ENCODE measurements at regions not wholly inside any gene's neighbourhood (a gene's known extent, or its start where the extent isn't known, plus 50 kb on each side); places are given as distances from the start of the nearest gene placed in this dataset.

GRCh38 chr3:113051787-113052186, 61.0 kb downstream of the GTPBP8 start:
- H3K4me3 ChIP-seq (ENCODE audit: low read depth in 1 of 3, low read length in 3 of 3): no peak overlapping the region
- DNase-seq: no peak
- no peaks in the 10 kb centered on the region for H3K4me1 ChIP-seq (ENCODE audit: control insufficient read depth in 3 of 3, insufficient read depth in 2 of 3, low read depth in 1 of 3, low read length in 2 of 3)
- no peak overlapping the region for H3K27ac ChIP-seq (ENCODE audit: low read depth in 1 of 3, low read length in 2 of 3)
- H3K9me3 ChIP-seq (ENCODE audit: control insufficient read depth in 2 of 2, insufficient read depth in 1 of 2, low read depth in 1 of 2, low read length in 1 of 2): no peaks in the 10 kb centered on the region
- H3K36me3 ChIP-seq (ENCODE audit: control insufficient read depth in 3 of 3, insufficient read depth in 2 of 3, low read depth in 1 of 3, low read length in 3 of 3): no peaks in the 10 kb centered on the region
- no peak for FAIRE-seq
- WGBS, 3 donors: 66 to 71% (median 69%) methylated on average over 3 of the region's 3 CpGs
- H3K27me3 ChIP-seq (ENCODE audit: control insufficient read depth in 3 of 3, insufficient read depth in 3 of 3, low read length in 3 of 3): no peaks in the 10 kb centered on the region

GRCh38 chr3:113053169-113053568, 62.4 kb downstream of the GTPBP8 start:
- 81 to 85% (median 85%) methylated on average over 3 of the region's 3 CpGs for WGBS, 3 donors
- no peaks in the 10 kb centered on the region for H3K4me1 ChIP-seq (ENCODE audit: control insufficient read depth in 3 of 3, insufficient read depth in 2 of 3, low read depth in 1 of 3, low read length in 2 of 3)
- FAIRE-seq: no peak
- no peaks in the 10 kb centered on the region for H3K27me3 ChIP-seq (ENCODE audit: control insufficient read depth in 3 of 3, insufficient read depth in 3 of 3, low read length in 3 of 3)
- H3K9me3 ChIP-seq (ENCODE audit: control insufficient read depth in 2 of 2, insufficient read depth in 1 of 2, low read depth in 1 of 2, low read length in 1 of 2): no peaks in the 10 kb centered on the region
- no peak overlapping the region for H3K27ac ChIP-seq (ENCODE audit: low read depth in 1 of 3, low read length in 2 of 3)
- H3K36me3 ChIP-seq (ENCODE audit: control insufficient read depth in 3 of 3, insufficient read depth in 2 of 3, low read depth in 1 of 3, low read length in 3 of 3): no peaks in the 10 kb centered on the region
- no peak for DNase-seq
- H3K4me3 ChIP-seq (ENCODE audit: low read depth in 1 of 3, low read length in 3 of 3): no peak overlapping the region

DNA sequence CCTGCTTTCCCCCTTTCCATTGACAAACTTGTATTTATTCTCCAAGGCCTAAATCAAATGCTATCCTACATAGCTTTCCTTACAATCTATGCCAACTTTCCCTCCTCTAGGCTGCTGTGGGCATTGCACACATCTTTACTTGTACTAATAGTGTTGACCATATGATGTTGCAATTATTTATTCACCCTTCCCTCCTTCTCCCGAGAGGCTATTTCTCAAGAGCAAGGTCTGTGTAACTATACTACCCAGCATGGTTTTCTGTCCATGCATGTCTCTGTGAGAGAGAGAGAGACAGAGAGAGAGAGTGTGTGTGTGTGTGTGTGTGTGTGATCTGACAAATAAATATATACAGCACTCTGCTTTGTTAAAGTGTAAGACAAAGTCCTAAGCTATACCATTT, 63.8 kb downstream of the GTPBP8 start:
- H3K27me3 ChIP-seq (ENCODE audit: control insufficient read depth in 3 of 3, insufficient read depth in 3 of 3, low read length in 3 of 3): no peaks in the 10 kb centered on the region
- 0 to 23% (median 0%) methylated on average over 1 of the region's 1 CpG for WGBS, 3 donors
- H3K9me3 ChIP-seq (ENCODE audit: control insufficient read depth in 2 of 2, insufficient read depth in 1 of 2, low read depth in 1 of 2, low read length in 1 of 2): no peaks in the 10 kb centered on the region
- no peak overlapping the region for H3K4me3 ChIP-seq (ENCODE audit: low read depth in 1 of 3, low read length in 3 of 3)
- no peak for DNase-seq
- H3K27ac ChIP-seq (ENCODE audit: low read depth in 1 of 3, low read length in 2 of 3): no peak overlapping the region
- no peaks in the 10 kb centered on the region for H3K36me3 ChIP-seq (ENCODE audit: control insufficient read depth in 3 of 3, insufficient read depth in 2 of 3, low read depth in 1 of 3, low read length in 3 of 3)
- no peak for FAIRE-seq
- H3K4me1 ChIP-seq (ENCODE audit: control insufficient read depth in 3 of 3, insufficient read depth in 2 of 3, low read depth in 1 of 3, low read length in 2 of 3): no peaks in the 10 kb centered on the region

- H3K9me3 ChIP-seq (ENCODE audit: control insufficient read depth in 2 of 2, insufficient read depth in 1 of 2, low read depth in 1 of 2, low read length in 1 of 2): no peaks in the 10 kb centered on the region
These were observed 64.4 kb downstream of the GTPBP8 start for GRCh38 chr3:113055201-113055600.

GRCh38 chr3:113055961-113056360, 65.2 kb downstream of the GTPBP8 start:
- no peaks in the 10 kb centered on the region for H3K27me3 ChIP-seq (ENCODE audit: control insufficient read depth in 3 of 3, insufficient read depth in 3 of 3, low read length in 3 of 3)
- no peak for DNase-seq
- H3K9me3 ChIP-seq (ENCODE audit: control insufficient read depth in 2 of 2, insufficient read depth in 1 of 2, low read depth in 1 of 2, low read length in 1 of 2): no peaks in the 10 kb centered on the region
- no peak overlapping the region for H3K4me3 ChIP-seq (ENCODE audit: low read depth in 1 of 3, low read length in 3 of 3)
- H3K36me3 ChIP-seq (ENCODE audit: control insufficient read depth in 3 of 3, insufficient read depth in 2 of 3, low read depth in 1 of 3, low read length in 3 of 3): no peaks in the 10 kb centered on the region
- H3K4me1 ChIP-seq (ENCODE audit: control insufficient read depth in 3 of 3, insufficient read depth in 2 of 3, low read depth in 1 of 3, low read length in 2 of 3): no peaks in the 10 kb centered on the region
- no peak for FAIRE-seq
- whole genome bisulfite sequencing, 3 donors: 78 to 80% (median 80%) methylated on average over 5 of the region's 5 CpGs
- H3K27ac ChIP-seq (ENCODE audit: low read depth in 1 of 3, low read length in 2 of 3): no peak overlapping the region

More at GRCh38 chr3:113055201-113055600, 64.4 kb downstream of the GTPBP8 start:
- Histone ChIP-seq H3K36me3 (ENCODE audit: control insufficient read depth in 3 of 3, insufficient read depth in 2 of 3, low read depth in 1 of 3, low read length in 3 of 3) (no peaks in the 10 kb centered on the region), H3K4me3 (ENCODE audit: low read depth in 1 of 3, low read length in 3 of 3) (no peak overlapping the region), H3K4me1 (ENCODE audit: control insufficient read depth in 3 of 3, insufficient read depth in 2 of 3, low read depth in 1 of 3, low read length in 2 of 3) (no peaks in the 10 kb centered on the region), H3K27me3 (ENCODE audit: control insufficient read depth in 3 of 3, insufficient read depth in 3 of 3, low read length in 3 of 3) (no peaks in the 10 kb centered on the region), H3K27ac (ENCODE audit: low read depth in 1 of 3, low read length in 2 of 3) (no peak overlapping the region)
- FAIRE-seq (no peak), DNase-seq (no peak)

- Histone ChIP-seq H3K27me3 (ENCODE audit: control insufficient read depth in 3 of 3, insufficient read depth in 3 of 3, low read length in 3 of 3) (no peaks in the 10 kb centered on the region), H3K36me3 (ENCODE audit: control insufficient read depth in 3 of 3, insufficient read depth in 2 of 3, low read depth in 1 of 3, low read length in 3 of 3) (no peaks in the 10 kb centered on the region), H3K4me3 (ENCODE audit: low read depth in 1 of 3, low read length in 3 of 3) (no peak overlapping the region), H3K4me1 (ENCODE audit: control insufficient read depth in 3 of 3, insufficient read depth in 2 of 3, low read depth in 1 of 3, low read length in 2 of 3) (no peaks in the 10 kb centered on the region), H3K27ac (ENCODE audit: low read depth in 1 of 3, low read length in 2 of 3) (no peak overlapping the region), H3K9me3 (ENCODE audit: control insufficient read depth in 2 of 2, insufficient read depth in 1 of 2, low read depth in 1 of 2, low read length in 1 of 2) (no peaks in the 10 kb centered on the region)
- FAIRE-seq (no peak), DNase-seq (no peak)
- 68 to 93% (median 83%) methylated on average over 3 of the region's 3 CpGs for WGBS, 3 donors
These were observed 66.3 kb downstream of the GTPBP8 start for GRCh38 chr3:113057117-113057516.

DNA sequence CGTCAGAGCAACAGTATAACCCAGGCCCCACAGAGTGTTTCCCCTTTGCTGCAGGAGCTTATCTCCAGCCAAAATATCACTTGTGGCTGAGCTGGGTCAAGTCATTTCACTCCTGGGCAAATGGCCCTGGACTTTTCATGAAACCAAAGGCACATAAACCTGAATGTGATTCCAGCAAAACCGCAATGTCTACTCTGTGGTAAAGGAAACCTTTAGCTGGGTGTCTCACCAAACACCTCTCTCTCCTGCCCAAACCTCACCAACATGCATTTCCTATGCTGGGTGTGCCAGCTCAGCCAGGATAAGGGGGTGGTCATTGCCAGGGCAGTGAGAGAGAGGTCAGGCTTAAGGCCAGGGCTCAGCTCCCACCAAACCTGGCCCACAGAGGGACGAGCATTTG, 67.4 kb downstream of the GTPBP8 start:
- FAIRE-seq (no peak), DNase-seq (no peak)
- WGBS, 3 donors: 90 to 92% (median 91%) methylated on average over 3 of the region's 3 CpGs
- no peaks in the 10 kb centered on the region for H3K36me3 ChIP-seq (ENCODE audit: control insufficient read depth in 3 of 3, insufficient read depth in 2 of 3, low read depth in 1 of 3, low read length in 3 of 3)
- H3K27me3 ChIP-seq (ENCODE audit: control insufficient read depth in 3 of 3, insufficient read depth in 3 of 3, low read length in 3 of 3): no peaks in the 10 kb centered on the region
- no peaks in the 10 kb centered on the region for H3K4me1 ChIP-seq (ENCODE audit: control insufficient read depth in 3 of 3, insufficient read depth in 2 of 3, low read depth in 1 of 3, low read length in 2 of 3)
- no peak overlapping the region for H3K27ac ChIP-seq (ENCODE audit: low read depth in 1 of 3, low read length in 2 of 3)
- no peaks in the 10 kb centered on the region for H3K9me3 ChIP-seq (ENCODE audit: control insufficient read depth in 2 of 2, insufficient read depth in 1 of 2, low read depth in 1 of 2, low read length in 1 of 2)
- H3K4me3 ChIP-seq (ENCODE audit: low read depth in 1 of 3, low read length in 3 of 3): no peak overlapping the region

GRCh38 chr3:113062705-113063104, 71.9 kb downstream of the GTPBP8 start:
- H3K9me3 ChIP-seq (ENCODE audit: control insufficient read depth in 2 of 2, insufficient read depth in 1 of 2, low read depth in 1 of 2, low read length in 1 of 2): peaks cover 0 to 2% of the 10 kb centered on the region in 2 donors
- H3K4me3 ChIP-seq (ENCODE audit: low read depth in 1 of 3, low read length in 3 of 3): no peak overlapping the region
- no peak for DNase-seq
- H3K36me3 ChIP-seq (ENCODE audit: control insufficient read depth in 3 of 3, insufficient read depth in 2 of 3, low read depth in 1 of 3, low read length in 3 of 3): no peaks in the 10 kb centered on the region
- FAIRE-seq: no peak
- no peaks in the 10 kb centered on the region for H3K4me1 ChIP-seq (ENCODE audit: control insufficient read depth in 3 of 3, insufficient read depth in 2 of 3, low read depth in 1 of 3, low read length in 2 of 3)
- H3K27me3 ChIP-seq (ENCODE audit: control insufficient read depth in 3 of 3, insufficient read depth in 3 of 3, low read length in 3 of 3): no peaks in the 10 kb centered on the region
- H3K27ac ChIP-seq (ENCODE audit: low read depth in 1 of 3, low read length in 2 of 3): no peak overlapping the region

DNA sequence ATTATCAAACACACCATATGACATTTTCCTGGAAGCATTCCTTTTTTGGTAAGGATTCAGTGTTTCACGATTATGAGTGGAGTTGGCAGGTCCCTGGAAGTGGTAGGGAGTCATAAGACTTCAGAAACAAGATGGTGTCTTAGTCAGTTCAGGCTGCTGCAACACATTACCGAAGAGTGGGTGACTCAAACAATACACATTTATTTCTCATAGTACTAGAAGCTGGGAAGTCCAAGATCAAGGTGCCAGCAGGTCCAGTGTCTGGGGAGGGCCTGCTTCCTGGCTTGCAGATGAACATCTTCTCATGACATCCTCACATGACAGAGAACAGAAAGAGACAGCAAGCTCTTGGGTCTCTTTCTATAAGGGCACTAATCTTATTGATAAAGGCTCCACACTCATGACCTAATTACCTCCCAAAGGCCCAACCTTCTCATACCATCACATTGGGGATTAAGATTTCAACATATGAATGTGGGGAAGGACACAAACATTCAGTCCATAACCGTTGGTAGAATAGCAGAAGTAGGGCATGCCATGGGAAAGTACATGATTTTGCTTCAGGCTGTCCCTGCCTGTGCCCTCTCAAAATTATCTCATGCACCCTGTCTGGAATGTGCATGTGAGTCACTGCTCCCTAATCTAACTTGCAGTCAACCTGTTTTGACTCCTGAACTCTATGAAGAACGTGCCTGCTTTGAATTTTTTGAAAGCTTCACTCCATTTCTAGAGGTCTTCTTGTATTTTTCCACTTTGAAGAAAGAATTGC, 72.5 kb downstream of the GTPBP8 start:
- DNase-seq (no peak), FAIRE-seq (no peak)
- Histone ChIP-seq H3K4me3 (ENCODE audit: low read depth in 1 of 3, low read length in 3 of 3) (no peak overlapping the region), H3K9me3 (ENCODE audit: control insufficient read depth in 2 of 2, insufficient read depth in 1 of 2, low read depth in 1 of 2, low read length in 1 of 2) (peaks cover 0 to 2% of the 10 kb centered on the region in 2 donors), H3K36me3 (ENCODE audit: control insufficient read depth in 3 of 3, insufficient read depth in 2 of 3, low read depth in 1 of 3, low read length in 3 of 3) (no peaks in the 10 kb centered on the region), H3K4me1 (ENCODE audit: control insufficient read depth in 3 of 3, insufficient read depth in 2 of 3, low read depth in 1 of 3, low read length in 2 of 3) (no peaks in the 10 kb centered on the region), H3K27ac (ENCODE audit: low read depth in 1 of 3, low read length in 2 of 3) (no peak overlapping the region), H3K27me3 (ENCODE audit: control insufficient read depth in 3 of 3, insufficient read depth in 3 of 3, low read length in 3 of 3) (no peaks in the 10 kb centered on the region)
- WGBS, 3 donors: 72 to 81% (median 73%) methylated on average over 4 of the region's 4 CpGs
